NCI-H2171 treated with DMSO at 0.1 percent for 48 hours (cell line): ENCODE measurements at regions not wholly inside any gene's neighbourhood (a gene's known extent, or its start where the extent isn't known, plus 50 kb on each side); places are given as distances from the start of the nearest gene placed in this dataset.

Experiments used
- DNase-seq: peaks from one replicate; lab custom pipeline; 2025; lab: John Stamatoyannopoulos, UW

DNA sequence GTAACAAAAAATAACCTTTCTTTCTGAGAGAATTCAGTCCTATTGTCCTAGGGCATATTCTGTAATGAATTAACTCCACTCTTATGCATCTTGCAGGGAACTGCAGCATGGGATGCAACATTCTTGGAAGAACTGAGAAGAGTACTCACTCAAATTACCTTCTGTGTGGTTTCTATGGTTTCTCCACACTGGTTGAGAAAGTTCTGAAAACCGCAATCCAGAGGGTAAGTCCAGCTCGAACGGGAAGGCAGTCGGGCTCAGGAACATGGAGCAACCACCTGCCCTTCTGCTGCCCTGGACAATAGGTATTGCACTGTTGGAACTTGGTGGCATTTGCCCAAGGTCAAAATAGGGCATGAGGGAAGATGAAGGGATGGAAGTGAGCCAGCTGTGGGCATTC is 59.6 kb upstream of the CDK13 start:
- DNase-seq = no peak

DNA sequence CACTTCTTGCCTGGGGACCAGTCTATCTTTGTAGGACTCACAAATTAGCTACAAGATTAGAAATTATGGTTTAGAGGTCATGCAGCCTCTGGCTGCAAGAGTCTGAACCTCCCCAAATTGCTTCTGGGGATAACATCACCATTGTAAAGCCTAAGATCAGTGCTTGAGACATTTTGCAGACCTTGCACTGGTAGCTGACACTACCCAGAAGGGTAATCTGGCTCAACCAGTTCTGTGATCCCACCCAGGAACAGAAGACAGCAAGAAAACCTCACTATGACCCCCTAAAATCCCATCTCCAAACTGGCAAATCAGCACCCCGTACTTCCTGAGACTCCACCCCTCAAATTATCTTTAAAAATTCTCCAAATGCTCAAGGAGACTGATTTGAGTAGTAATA is 58.2 kb upstream of the CDK13 start:
- DNase-seq = no peak

DNA sequence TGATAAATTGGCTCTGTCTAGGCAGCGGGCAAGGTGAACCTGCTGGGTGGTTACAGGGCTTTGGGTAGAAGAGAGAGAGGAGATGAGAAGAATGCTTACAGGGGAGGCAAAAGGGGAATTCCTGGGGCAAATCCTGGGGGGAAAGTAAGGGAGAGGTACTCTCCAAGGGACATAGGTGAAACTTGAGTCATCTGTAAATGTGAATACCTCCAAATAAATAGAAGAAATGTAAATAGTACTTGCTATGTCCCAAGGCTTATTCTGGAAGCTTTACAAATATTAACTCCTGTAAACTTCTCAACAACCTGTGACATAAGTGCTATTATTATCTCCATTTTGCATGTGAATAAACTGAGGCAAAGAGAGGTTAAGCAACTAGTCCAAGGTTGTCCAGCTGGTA is 57.7 kb upstream of the CDK13 start:
- DNase-seq = no peak

DNA sequence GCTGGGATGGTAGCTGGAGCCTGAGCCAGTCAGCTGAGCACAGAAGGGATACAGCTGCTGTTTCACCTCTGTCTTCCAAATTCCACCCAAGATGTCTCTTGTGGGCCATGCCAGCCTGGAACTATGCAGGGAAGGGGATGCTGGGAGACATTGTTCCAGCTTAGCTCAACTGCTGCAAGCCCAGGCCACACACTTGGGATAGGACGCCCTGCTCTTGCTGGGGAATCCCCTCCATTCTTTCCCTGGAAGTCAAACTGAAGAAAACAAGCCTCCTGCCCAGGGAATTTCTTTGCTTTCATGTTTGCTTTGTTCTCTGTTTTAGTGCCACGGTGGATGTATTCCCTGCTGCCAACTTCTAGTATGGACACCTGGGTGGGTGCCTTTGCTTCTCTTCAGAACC is 55.2 kb upstream of the CDK13 start:
- DNase-seq = no peak

DNA sequence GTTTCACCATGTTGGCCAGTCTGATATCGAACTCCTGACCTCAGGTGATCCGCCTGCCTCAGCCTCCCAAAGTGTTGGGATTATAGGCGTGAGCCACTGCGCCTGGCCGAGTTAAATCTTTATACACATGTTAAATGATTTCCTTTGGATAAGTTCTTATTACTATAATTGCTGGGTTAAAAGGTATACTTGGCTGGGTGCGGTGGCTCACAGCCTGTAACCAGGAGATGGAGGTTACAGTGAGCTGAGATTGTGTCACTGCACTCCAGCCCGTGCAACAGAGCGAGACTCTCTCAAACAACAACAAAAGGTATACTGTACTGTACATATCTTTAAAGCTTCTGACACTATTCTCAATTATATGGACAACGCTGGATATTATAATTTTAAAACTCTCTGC is 53.2 kb upstream of the CDK13 start:
- DNase-seq = no peak

DNA sequence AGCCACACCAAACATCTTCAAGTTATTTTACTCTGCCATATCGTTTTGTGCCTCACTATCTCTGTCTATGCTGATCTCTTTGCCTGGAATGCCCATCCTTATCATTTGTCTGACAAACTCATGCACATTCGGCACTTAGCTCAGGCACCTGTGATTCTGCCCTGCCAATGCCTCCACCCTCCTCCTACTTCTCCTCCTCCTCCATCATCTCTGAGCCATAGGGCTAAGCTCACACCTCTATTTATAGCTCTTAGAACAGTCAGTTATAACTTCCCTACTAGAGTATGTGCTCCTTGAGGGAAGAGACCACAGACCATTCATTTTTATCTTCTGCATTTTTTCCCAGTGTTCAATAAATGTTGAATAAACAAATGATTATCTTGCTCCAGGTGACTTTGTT is 51.2 kb upstream of the CDK13 start:
- DNase-seq = no peak
